ENCODE measurements at regions not wholly inside any gene's neighbourhood (a gene's known extent, or its start where the extent isn't known, plus 50 kb on each side); places are given as distances from the start of the nearest gene placed in this dataset.
"Not testable (repeated sequence)": the region's sequence is repeated elsewhere in the genome, so short reads cannot be mapped to it uniquely, and the experiment has no call there.

DNA sequence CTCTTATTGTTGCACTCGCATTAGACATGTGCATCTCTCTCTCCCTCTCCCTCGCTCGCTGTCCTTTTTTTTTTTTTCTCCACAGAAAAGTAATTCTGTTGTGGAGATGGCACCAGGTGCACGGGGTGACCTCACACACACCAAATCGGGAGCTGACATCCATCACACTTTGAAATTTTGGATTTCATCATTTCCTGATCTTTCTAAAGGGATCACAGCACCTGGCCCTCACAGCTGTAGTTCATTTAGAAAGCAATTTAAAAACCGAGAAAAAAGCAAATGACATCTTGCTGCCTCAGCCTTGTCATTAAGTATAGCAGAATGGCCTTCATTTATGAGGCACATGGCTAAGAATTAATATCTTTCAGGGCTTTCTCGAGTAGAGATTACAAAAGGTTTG is 717.2 kb downstream of the RNF144A start:
- H3K27ac ChIP-seq (ENCODE audit: low read depth, low read length): peak overlapping the region; percentile 96
- no peaks in the 10 kb centered on the region for H3K27me3 ChIP-seq (ENCODE audit: control insufficient read depth, low read length)
- peaks cover 67% of the 10 kb centered on the region for H3K4me1 ChIP-seq (ENCODE audit: control insufficient read depth, low read length)
- peaks cover 54% of the 10 kb centered on the region for H3K9me3 ChIP-seq (ENCODE audit: control insufficient read depth, insufficient read depth, low read length)
- no peak for TF ChIP-seq CTCF (IDR thresholded peaks at IDR 0.05; ENCODE audit: low read depth, low read length, poor library complexity, severe bottlenecking)
- TF ChIP-seq EZH2phosphoT487 (IDR thresholded peaks at IDR 0.05; ENCODE audit: borderline replicate concordance, low read length): no peak
- H4K20me1 ChIP-seq (ENCODE audit: control insufficient read depth, insufficient read depth, low read depth, low read length): no peaks in the 10 kb centered on the region
- no peaks in the 10 kb centered on the region for H3K79me2 ChIP-seq (ENCODE audit: control insufficient read depth, low read length)
- peaks cover 44% of the 10 kb centered on the region for H3K36me3 ChIP-seq (ENCODE audit: control insufficient read depth, low read length)
- peak overlapping the region; percentile 68 for H3K4me2 ChIP-seq (ENCODE audit: low read length)
- H3K9me2 ChIP-seq (replicated peaks; ENCODE audit: control insufficient read depth, low read length): no peaks in the 10 kb centered on the region
- peaks cover 23% of the 10 kb centered on the region for H3F3A ChIP-seq (ENCODE audit: control insufficient read depth, insufficient read depth)
- H3K4me3 ChIP-seq (ENCODE audit: low read length): peak overlapping the region; percentile 26

- H3F3A ChIP-seq (ENCODE audit: control insufficient read depth, insufficient read depth): peaks cover 4% of the 10 kb centered on the region
- H3K36me3 ChIP-seq (ENCODE audit: control insufficient read depth, low read length): peaks cover 27% of the 10 kb centered on the region
- H3K9me3 ChIP-seq (ENCODE audit: control insufficient read depth, insufficient read depth, low read length): peaks cover 69% of the 10 kb centered on the region
- no peaks in the 10 kb centered on the region for H3K27me3 ChIP-seq (ENCODE audit: control insufficient read depth, low read length)
- TF ChIP-seq CTCF (IDR thresholded peaks at IDR 0.05; ENCODE audit: low read depth, low read length, poor library complexity, severe bottlenecking): no peak
- no peak overlapping the region for H3K4me2 ChIP-seq (ENCODE audit: low read length)
- H3K79me2 ChIP-seq (ENCODE audit: control insufficient read depth, low read length): no peaks in the 10 kb centered on the region
- H4K20me1 ChIP-seq (ENCODE audit: control insufficient read depth, insufficient read depth, low read depth, low read length): no peaks in the 10 kb centered on the region
- H3K4me3 ChIP-seq (ENCODE audit: low read length): no peak overlapping the region
- no peak overlapping the region for H3K27ac ChIP-seq (ENCODE audit: low read depth, low read length)
- H3K9me2 ChIP-seq (replicated peaks; ENCODE audit: control insufficient read depth, low read length): no peaks in the 10 kb centered on the region
- H3K4me1 ChIP-seq (ENCODE audit: control insufficient read depth, low read length): peaks cover 28% of the 10 kb centered on the region
These were observed 722.3 kb downstream of the RNF144A start for GRCh38 chr2:7639476-7639875.

GRCh38 chr2:7641272-7641671 is 724.1 kb downstream of the RNF144A start:
- H3K36me3 ChIP-seq (ENCODE audit: control insufficient read depth, low read length): peaks cover 16% of the 10 kb centered on the region
- H3K4me3 ChIP-seq (ENCODE audit: low read length); H3K9me2 ChIP-seq (replicated peaks; ENCODE audit: control insufficient read depth, low read length); H3K27ac ChIP-seq (ENCODE audit: low read depth, low read length); H3K27me3 ChIP-seq (ENCODE audit: control insufficient read depth, low read length); H3K4me2 ChIP-seq (ENCODE audit: low read length); H4K20me1 ChIP-seq (ENCODE audit: control insufficient read depth, insufficient read depth, low read depth, low read length); H3K4me1 ChIP-seq (ENCODE audit: control insufficient read depth, low read length); H3K79me2 ChIP-seq (ENCODE audit: control insufficient read depth, low read length); H3F3A ChIP-seq (ENCODE audit: control insufficient read depth, insufficient read depth): not testable (repeated sequence)
- H3K9me3 ChIP-seq (ENCODE audit: control insufficient read depth, insufficient read depth, low read length): peaks cover 56% of the 10 kb centered on the region

DNA sequence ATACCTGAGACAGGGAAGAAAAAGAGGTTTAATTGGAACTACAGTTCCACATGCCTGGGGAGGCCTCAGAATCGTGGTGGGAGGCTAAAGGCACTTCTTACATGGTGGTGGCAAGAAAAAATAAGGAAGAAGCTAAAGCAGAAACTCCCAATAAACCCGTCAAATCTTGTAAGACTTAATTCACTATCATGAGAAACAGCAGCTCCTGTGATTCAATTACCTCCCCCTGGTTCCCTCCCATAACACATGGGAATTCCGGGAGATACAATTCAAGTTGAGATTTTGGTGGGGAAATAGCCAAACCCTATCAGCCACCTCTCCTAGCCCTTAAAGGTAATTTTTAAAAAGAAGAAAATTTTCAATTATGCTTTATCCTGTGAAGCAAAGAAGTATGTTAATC is 728.8 kb downstream of the RNF144A start:
- Histone ChIP-seq H3K4me2 (ENCODE audit: low read length) (no peak overlapping the region), H4K20me1 (ENCODE audit: control insufficient read depth, insufficient read depth, low read depth, low read length) (no peaks in the 10 kb centered on the region), H3K9me2 (replicated peaks; ENCODE audit: control insufficient read depth, low read length) (no peaks in the 10 kb centered on the region), H3K36me3 (ENCODE audit: control insufficient read depth, low read length) (no peaks in the 10 kb centered on the region), H3K4me3 (ENCODE audit: low read length) (no peak overlapping the region), H3K27me3 (ENCODE audit: control insufficient read depth, low read length) (no peaks in the 10 kb centered on the region), H3K27ac (ENCODE audit: low read depth, low read length) (no peak overlapping the region), H3K4me1 (ENCODE audit: control insufficient read depth, low read length) (no peaks in the 10 kb centered on the region), H3K79me2 (ENCODE audit: control insufficient read depth, low read length) (no peaks in the 10 kb centered on the region), H3F3A (ENCODE audit: control insufficient read depth, insufficient read depth) (no peaks in the 10 kb centered on the region), H3K9me3 (ENCODE audit: control insufficient read depth, insufficient read depth, low read length) (peaks cover 37% of the 10 kb centered on the region)
- TF ChIP-seq EZH2phosphoT487 (IDR thresholded peaks at IDR 0.05; ENCODE audit: borderline replicate concordance, low read length): no peak

All from DOHH2 (cell line).